ENCODE measurements at regions not wholly inside any gene's neighbourhood (a gene's known extent, or its start where the extent isn't known, plus 50 kb on each side); places are given as distances from the start of the nearest gene placed in this dataset.

- no peaks in the 10 kb centered on the region for H3K36me3 ChIP-seq
- WGBS = 33% methylated on average over 6 of the region's 6 CpGs
- intact Hi-C loops (cut with DNase I) = no loop called here
- no peak for TF ChIP-seq CTCF (IDR thresholded peaks at IDR 0.05)
- TF ChIP-seq POLR2AphosphoS5 (IDR thresholded peaks at IDR 0.05) = no peak
- TF ChIP-seq POLR2A (IDR thresholded peaks at IDR 0.05) = no peak
- no peaks in the 10 kb centered on the region for H3K27me3 ChIP-seq (replicated peaks; ENCODE audit: insufficient read depth)
- H3K9me3 ChIP-seq = no peaks in the 10 kb centered on the region
- peaks cover 12% of the 10 kb centered on the region for H3K4me1 ChIP-seq (replicated peaks)
- no peak for DNase-seq (ENCODE audit: low spot score)
- H3K27ac ChIP-seq = no peak overlapping the region
- no peak overlapping the region for H3K4me3 ChIP-seq
Observed at GRCh38 chr5:38639377-38640358, 83.2 kb upstream of the LIFR start.

- no peaks in the 10 kb centered on the region for H3K36me3 ChIP-seq
- no peaks in the 10 kb centered on the region for H3K27me3 ChIP-seq (replicated peaks; ENCODE audit: insufficient read depth)
- no peak for DNase-seq (ENCODE audit: low spot score)
- peaks cover 12% of the 10 kb centered on the region for H3K4me1 ChIP-seq (replicated peaks)
- peak overlapping the region in 1 of 2 donors; percentile 44 for H3K27ac ChIP-seq
- H3K9me3 ChIP-seq = no peaks in the 10 kb centered on the region
- no peak for TF ChIP-seq POLR2A (IDR thresholded peaks at IDR 0.05)
- TF ChIP-seq CTCF (IDR thresholded peaks at IDR 0.05) = no peak
- no peak for TF ChIP-seq POLR2AphosphoS5 (IDR thresholded peaks at IDR 0.05)
- intact Hi-C loops (cut with DNase I) = no loop called here
- no peak overlapping the region for H3K4me3 ChIP-seq
- 88% methylated on average over 3 of the region's 3 CpGs for WGBS
Observed at GRCh38 chr5:38641003-38641402, 84.6 kb upstream of the LIFR start.

- Histone ChIP-seq H3K36me3 (no peaks in the 10 kb centered on the region), H3K4me1 (replicated peaks) (peaks cover 12% of the 10 kb centered on the region), H3K4me3 (no peak overlapping the region), H3K27me3 (replicated peaks; ENCODE audit: insufficient read depth) (no peaks in the 10 kb centered on the region), H3K9me3 (no peaks in the 10 kb centered on the region), H3K27ac (peak overlapping the region; percentile 44 to 47)
- TF ChIP-seq POLR2AphosphoS5 (IDR thresholded peaks at IDR 0.05) (no peak), POLR2A (IDR thresholded peaks at IDR 0.05) (no peak), CTCF (IDR thresholded peaks at IDR 0.05) (no peak)
- intact Hi-C loops (cut with DNase I) = no loop called here
- WGBS = 34% methylated on average over 7 of the region's 7 CpGs
- DNase-seq (ENCODE audit: low spot score) = no peak
Observed at GRCh38 chr5:38642189-38642911, 85.9 kb upstream of the LIFR start.

- Histone ChIP-seq H3K27ac (no peak overlapping the region), H3K4me1 (replicated peaks) (peaks cover 12% of the 10 kb centered on the region), H3K4me3 (no peak overlapping the region), H3K27me3 (replicated peaks; ENCODE audit: insufficient read depth) (no peaks in the 10 kb centered on the region), H3K36me3 (no peaks in the 10 kb centered on the region), H3K9me3 (no peaks in the 10 kb centered on the region)
- intact Hi-C loops (cut with DNase I) = no loop called here
- DNase-seq (ENCODE audit: low spot score) = no peak
- TF ChIP-seq CTCF (IDR thresholded peaks at IDR 0.05) (no peak), POLR2A (IDR thresholded peaks at IDR 0.05) (no peak), POLR2AphosphoS5 (IDR thresholded peaks at IDR 0.05) (no peak)
- WGBS = 78% methylated on average over 4 of the region's 4 CpGs
Observed at GRCh38 chr5:38643616-38644015, 87.2 kb upstream of the LIFR start.
